ENCODE measurements at regions not wholly inside any gene's neighbourhood (a gene's known extent, or its start where the extent isn't known, plus 50 kb on each side); places are given as distances from the start of the nearest gene placed in this dataset.
"Not testable (repeated sequence)": the region's sequence is repeated elsewhere in the genome, so short reads cannot be mapped to it uniquely, and the experiment has no call there.

- no peak for DNase-seq (ENCODE audit: low read depth, low spot score)
Observed at GRCh38 chr11:92605667-92606066, 363.8 kb upstream of the MTNR1B start.

- no peak for DNase-seq (ENCODE audit: low read depth, low spot score)
Observed at GRCh38 chr11:92607969-92608722, 361.3 kb upstream of the MTNR1B start.

GRCh38 chr11:92611157-92611556 is 358.3 kb upstream of the MTNR1B start:
- DNase-seq (ENCODE audit: low read depth, low spot score) = no peak

- DNase-seq (ENCODE audit: low read depth, low spot score) = not testable (repeated sequence)
Observed at GRCh38 chr11:92618020-92618419, 351.4 kb upstream of the MTNR1B start.

- DNase-seq (ENCODE audit: low read depth, low spot score) = no peak
Observed at GRCh38 chr11:92623055-92623454, 346.4 kb upstream of the MTNR1B start.

- no peak for DNase-seq (ENCODE audit: low read depth, low spot score)
Observed at GRCh38 chr11:92625894-92626293, 343.6 kb upstream of the MTNR1B start.

- DNase-seq (ENCODE audit: low read depth, low spot score) = no peak
Observed at GRCh38 chr11:92626624-92627023, 342.8 kb upstream of the MTNR1B start.

GRCh38 chr11:92627615-92628256 is 341.7 kb upstream of the MTNR1B start:
- DNase-seq (ENCODE audit: low read depth, low spot score) = no peak

- DNase-seq (ENCODE audit: low read depth, low spot score) = no peak
Observed at GRCh38 chr11:92628401-92629292, 340.8 kb upstream of the MTNR1B start.

GRCh38 chr11:92632495-92632894 is 337.0 kb upstream of the MTNR1B start:
- peak; percentile 70 for DNase-seq (ENCODE audit: low read depth, low spot score)

- DNase-seq (ENCODE audit: low read depth, low spot score) = no peak
Observed at GRCh38 chr11:92633820-92634219, 335.6 kb upstream of the MTNR1B start.

- DNase-seq (ENCODE audit: low read depth, low spot score) = no peak
Observed at GRCh38 chr11:92636543-92637188, 332.8 kb upstream of the MTNR1B start.

- DNase-seq (ENCODE audit: low read depth, low spot score) = no peak
Observed at GRCh38 chr11:92638678-92639077, 330.8 kb upstream of the MTNR1B start.

- no peak for DNase-seq (ENCODE audit: low read depth, low spot score)
Observed at GRCh38 chr11:92642177-92642931, 327.1 kb upstream of the MTNR1B start.

GRCh38 chr11:92643827-92644226 is 325.6 kb upstream of the MTNR1B start:
- DNase-seq (ENCODE audit: low read depth, low spot score) = no peak

- DNase-seq (ENCODE audit: low read depth, low spot score) = no peak
Observed at GRCh38 chr11:92644595-92645445, 324.6 kb upstream of the MTNR1B start.

- DNase-seq (ENCODE audit: low read depth, low spot score) = no peak
Observed at GRCh38 chr11:92651159-92651558, 318.3 kb upstream of the MTNR1B start.

GRCh38 chr11:92653454-92653853 is 316.0 kb upstream of the MTNR1B start:
- no peak for DNase-seq (ENCODE audit: low read depth, low spot score)

GRCh38 chr11:92656783-92657182 is 312.7 kb upstream of the MTNR1B start:
- DNase-seq (ENCODE audit: low read depth, low spot score) = no peak

- DNase-seq (ENCODE audit: low read depth, low spot score) = no peak
Observed at GRCh38 chr11:92657226-92657625, 312.2 kb upstream of the MTNR1B start.
